HG03575 (cell line): ENCODE measurements at regions not wholly inside any gene's neighbourhood (a gene's known extent, or its start where the extent isn't known, plus 50 kb on each side); places are given as distances from the start of the nearest gene placed in this dataset.
"Not testable (repeated sequence)": the region's sequence is repeated elsewhere in the genome, so short reads cannot be mapped to it uniquely, and the experiment has no call there.

Experiments used
- ATAC-seq: cut with Tn5 transposase; IDR thresholded peaks from one replicate; pipeline ENCODE4 v1.9.1; 2021; ENCODE audit not compliant: unreplicated experiment, insufficient number of reproducible peaks, low FRiP score; ENCODE audit errors: extremely low read depth

DNA sequence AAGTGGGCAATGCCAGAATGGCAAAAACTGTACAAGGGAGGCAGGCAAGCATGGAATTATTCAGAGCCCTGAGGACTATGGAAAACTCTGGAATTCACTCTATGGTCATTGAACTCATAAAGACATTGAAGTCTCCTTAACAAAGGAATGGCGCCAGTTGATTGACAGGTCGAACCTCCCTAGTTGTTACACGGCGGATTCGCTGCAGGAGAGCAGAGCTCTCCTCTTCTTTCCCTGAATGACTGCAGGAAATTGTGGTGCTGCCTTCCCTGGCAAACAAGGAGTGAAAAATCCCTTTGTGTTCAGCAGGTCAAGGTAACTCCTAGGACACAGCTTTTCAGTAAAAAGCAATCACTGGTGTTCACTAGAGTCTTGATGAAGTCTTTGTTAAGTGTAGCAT, 732.8 kb upstream of the FRG1 start:
- ATAC-seq: no peak

DNA sequence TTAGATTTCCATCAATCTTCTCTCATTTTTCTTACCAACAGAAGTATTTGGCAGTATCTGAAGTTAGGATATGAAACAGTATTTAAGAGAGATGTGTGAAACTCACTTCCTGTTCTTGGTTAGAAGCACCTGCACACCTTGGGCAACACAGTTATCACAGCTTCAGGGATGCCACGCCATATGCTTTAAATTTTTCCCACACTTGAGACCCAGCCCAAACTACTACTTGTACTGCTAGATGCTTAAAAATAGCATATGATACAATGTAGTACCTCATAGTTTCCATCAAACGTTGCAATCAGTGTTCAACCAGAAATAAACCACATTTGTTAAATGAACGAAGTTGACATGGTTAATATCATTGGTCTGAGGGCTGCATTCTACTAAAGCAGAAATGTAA, 725.1 kb upstream of the FRG1 start:
- ATAC-seq: no peak

DNA sequence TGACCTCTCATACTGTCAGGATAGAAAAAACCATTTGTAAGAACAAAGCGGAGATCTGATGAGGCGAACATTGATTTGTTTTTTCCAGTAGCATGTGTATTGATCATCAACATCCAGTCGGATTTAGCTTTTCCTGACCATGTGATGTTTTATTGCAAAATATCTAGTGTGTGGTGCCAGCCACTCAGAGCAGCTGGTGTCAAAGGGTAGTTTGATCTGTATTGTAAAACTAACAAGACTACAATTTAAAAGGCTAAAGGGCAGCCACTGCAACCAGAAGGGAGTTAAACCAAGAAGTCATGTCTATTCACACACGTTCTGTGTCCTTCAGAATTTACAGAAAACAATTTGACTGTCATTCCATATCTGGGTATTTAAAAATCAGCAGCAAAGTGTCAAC, 719.0 kb upstream of the FRG1 start:
- no peak for ATAC-seq

DNA sequence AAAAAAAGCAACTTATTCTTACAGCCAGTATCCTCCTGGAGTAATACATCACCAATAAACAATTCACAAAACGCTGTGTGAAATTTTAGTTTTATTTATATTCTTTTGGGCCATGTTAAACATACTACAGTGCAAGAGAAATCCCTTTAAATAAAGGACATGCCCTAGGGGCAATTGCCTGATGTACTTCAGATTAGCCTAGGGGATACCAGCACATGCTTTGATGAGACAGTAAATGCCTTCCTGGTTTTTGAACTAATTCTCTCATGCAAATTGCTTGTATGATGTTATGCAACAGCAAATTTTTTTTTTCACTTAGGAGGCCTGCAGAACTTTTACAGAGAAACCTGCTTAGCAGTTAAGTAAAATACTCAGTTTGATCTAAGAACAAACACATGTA, 711.9 kb upstream of the FRG1 start:
- no peak for ATAC-seq

DNA sequence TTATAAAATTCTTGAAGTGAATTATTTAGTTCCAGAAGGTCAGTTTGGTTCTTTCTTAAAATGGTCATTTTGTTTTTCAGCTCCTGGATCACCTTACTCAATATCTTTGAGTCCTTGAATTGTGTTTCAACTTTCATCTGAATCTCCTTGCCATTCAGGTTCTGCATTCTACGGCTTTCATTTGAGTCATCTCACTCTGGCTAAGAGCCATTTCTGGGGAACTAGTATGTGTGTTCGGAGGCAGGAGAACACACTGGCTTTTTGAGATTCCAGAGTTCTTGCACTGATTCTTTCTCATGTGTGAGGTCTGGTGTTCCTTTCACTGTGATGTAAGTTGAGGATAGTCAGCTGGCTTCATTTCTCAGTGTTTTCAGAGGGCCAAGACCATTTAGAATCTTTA, 708.4 kb upstream of the FRG1 start:
- no peak for ATAC-seq

DNA sequence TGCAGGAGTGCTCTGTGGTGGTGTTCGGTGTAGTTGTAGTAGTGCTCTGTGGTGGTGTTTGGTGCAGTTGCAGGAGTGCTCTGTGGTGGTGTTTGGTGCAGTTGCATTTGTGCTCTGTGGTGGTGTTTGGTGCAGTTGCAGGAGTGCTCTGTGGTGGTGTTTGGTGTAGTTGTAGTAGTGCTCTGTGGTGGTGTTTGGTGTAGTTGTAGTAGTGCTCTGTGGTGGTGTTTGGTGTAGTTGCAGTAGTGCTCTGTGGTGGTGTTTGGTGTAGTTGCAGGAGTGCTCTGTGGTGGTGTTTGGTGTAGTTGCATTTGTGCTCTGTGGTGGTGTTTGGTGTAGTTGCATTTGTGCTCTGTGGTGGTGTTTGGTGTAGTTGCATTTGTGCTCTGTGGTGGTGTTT, 706.9 kb upstream of the FRG1 start:
- ATAC-seq: not testable (repeated sequence)

DNA sequence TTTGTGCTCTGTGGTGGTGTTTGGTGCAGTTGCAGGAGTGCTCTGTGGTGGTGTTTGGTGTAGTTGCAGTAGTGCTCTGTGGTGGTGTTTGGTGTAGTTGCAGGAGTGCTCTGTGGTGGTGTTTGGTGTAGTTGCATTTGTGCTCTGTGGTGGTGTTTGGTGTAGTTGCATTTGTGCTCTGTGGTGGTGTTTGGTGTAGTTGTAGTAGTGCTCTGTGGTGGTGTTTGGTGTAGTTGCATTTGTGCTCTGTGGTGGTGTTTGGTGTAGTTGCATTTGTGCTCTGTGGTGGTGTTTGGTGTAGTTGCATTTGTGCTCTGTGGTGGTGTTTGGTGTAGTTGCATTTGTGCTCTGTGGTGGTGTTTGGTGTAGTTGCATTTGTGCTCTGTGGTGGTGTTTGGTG, 705.7 kb upstream of the FRG1 start:
- not testable (repeated sequence) for ATAC-seq

DNA sequence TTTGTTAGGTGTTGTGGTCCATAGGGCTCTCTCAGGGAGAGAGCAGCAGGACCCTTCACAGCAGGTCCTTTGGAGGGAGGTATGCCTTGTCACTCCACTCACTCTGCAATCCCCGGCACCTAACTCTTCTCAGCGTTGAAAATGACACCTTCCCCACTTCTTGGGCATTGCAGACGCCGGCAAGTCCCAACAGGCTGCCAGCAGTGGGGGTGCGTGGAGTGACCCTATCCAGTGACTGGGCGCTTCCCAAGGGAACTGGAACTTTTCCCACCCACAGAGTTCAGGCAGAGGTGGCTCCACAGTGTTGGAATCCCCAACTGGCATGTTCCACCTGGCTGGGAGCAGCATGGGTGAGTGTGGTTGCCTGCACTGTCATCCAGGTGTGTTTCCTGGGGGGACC, 705.1 kb upstream of the FRG1 start:
- ATAC-seq: no peak

DNA sequence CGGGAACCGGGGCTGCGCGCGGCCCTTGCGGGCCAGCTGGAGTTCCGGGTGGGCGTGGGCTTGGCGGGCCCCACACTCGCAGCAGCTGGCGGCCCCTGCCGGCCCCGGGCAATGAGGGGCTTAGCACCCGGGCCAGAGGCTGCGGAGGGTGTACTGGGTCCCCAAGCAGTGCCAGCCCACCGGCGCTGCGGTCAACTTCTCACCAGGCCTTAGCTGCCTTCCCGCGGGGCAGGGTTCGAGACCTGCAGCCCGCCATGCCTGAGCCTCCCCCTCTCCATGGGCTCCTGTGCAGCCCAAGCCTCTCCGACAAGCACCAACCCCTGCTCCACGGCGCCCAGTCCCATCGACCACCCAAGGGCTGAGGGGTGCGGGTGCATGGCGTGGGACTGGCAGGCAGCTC, 704.4 kb upstream of the FRG1 start:
- ATAC-seq: not testable (repeated sequence)

DNA sequence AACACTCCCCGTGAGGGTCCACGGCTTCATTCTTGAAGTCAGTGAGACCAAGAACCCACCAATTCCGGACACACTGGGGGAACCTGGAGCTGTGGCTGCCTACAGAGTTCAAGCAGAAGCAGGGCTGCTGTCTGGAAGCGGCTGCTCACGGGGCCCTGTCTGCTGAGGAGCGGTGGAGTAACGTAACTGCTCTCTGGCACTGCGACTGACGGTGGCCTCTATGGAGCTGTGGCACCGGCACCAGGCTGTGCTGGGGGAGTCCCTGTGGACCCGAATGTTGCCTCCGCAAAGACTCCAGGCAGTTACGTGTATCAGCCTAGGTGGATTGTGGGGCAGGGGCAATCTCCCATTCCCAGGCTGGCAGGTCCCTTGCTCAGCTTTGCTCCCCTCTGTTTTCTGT, 703.3 kb upstream of the FRG1 start:
- ATAC-seq: no peak

DNA sequence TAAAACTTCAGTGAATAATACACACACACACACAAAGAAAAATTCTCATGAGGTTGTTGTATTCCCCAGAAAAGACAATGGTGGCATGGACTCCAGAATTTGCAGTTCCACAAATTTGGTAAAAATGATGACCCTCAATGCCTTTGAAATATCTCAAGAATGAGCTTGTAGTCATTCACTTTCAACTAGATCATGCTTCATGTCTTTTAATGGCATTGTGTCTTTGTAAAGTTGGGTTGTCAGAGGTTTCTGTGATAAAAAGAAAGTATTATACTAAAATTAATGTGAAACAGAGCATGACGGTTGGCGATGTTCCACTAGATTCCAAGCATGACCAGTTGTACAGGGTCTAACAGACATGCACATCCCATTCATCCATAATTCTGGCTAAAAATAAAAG, 685.0 kb upstream of the FRG1 start:
- ATAC-seq: no peak

DNA sequence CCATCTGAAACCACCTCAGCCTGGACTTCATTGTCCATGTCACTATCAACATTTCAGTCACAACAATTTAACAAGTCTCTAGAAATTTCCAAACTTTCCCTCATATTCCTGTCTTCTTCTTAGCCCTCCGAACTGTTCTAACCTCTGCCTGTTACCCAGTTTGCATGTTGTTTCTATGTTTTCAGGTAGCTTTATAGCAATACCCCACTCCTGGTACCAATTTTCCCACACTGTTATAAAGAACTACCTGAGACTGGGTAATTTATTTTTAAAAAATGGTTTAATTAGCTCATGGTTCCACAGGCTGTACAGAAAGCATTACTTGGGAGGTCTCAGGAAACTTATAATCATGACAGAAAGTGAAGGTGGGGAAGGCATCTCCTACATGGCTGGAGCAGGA, 679.2 kb upstream of the FRG1 start:
- ATAC-seq: no peak

DNA sequence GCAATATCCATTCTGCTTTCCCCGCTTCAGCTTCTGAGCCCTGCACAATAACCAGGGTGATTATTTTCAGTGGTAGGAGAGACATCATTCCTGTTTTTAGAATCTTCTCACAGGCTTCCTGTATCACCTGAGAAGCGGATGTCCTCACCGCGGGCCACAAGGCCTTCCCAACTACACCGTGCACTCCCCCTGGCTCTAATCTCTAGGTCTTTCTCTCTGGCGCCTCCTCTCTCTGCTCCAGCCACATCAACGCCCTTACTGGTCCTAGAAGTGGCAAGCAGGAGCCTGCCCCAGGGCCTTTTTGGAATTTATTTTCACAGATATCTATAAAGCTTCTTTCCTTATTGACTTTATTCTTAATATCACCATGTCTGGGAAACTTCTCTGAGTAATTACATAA, 675.2 kb upstream of the FRG1 start:
- ATAC-seq: no peak

DNA sequence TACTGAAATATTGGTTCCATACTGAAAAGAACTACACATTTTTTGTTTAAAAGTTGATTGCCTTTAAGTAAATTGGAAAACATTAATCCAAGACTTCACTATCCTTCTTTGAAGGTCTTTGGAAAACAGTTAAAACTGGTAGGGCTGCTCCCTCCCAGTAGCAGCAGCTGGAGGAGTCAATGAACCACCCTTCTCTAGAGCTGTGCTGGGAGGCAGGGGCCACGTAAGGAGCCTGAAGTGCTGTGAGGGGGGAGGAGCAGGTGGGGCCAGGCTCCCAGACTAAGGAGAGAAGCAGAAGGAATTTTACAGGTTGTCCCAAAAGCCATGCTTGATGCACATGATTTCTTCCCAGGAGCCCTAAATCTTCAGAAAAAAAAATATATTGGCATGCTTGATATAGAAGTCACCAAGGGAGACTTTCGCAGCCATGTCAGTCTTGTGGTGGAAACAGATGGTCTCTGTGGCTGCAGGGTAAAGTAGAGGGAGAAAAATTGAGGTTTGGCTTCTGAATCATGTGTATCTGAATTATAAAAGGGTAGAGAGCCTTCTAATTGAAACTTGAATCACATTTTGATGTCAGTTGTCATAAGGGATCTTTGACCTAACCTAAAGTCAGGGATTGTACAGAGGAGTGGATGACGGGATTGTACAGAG, 673.2 kb upstream of the FRG1 start:
- no peak for ATAC-seq

DNA sequence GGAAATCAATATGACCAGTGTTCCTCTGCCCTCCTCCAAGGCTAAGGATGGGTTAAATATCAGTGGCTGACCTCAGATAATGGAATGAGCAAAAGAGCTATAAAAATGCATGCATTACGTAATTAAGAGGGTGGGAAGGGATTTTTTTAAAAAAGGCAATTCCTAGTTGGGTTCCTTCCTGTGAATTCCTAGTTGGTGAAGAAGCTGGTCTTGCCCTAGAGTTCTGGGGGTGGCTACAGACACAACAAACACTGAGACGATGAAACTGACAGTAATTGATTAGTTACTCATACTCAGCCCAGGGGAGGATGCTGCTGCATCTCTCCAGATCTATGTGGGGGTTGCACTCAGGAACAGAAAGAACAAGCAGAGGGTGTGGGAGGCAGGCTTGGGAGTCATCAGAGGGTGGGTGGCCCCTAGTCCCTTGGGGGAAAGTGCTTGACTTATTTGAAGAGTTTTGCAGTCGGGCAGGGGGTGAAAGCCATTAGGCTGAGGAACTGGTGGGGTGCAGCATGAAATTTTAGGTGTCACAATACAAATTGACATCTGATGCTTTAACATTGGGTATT, 662.0 kb upstream of the FRG1 start:
- no peak for ATAC-seq

DNA sequence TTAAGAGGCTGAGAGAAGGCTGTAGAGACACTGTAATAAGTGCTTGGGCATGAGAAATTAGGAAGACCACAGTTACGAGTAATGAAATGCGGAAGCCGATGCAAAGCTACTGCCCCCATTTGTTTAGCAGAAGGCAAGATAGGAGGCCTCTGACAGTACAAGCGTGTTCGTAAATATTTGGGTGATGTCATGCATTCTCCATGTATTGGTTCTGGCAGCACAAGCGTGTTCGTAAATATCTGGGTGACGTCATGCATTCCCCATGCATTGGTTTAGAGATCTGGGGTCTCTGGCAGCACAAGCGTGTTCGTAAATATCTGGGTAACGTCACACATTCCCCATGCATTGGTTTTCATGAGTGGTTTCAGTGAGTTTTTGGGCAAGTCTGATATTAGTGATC, 661.5 kb upstream of the FRG1 start:
- no peak for ATAC-seq

DNA sequence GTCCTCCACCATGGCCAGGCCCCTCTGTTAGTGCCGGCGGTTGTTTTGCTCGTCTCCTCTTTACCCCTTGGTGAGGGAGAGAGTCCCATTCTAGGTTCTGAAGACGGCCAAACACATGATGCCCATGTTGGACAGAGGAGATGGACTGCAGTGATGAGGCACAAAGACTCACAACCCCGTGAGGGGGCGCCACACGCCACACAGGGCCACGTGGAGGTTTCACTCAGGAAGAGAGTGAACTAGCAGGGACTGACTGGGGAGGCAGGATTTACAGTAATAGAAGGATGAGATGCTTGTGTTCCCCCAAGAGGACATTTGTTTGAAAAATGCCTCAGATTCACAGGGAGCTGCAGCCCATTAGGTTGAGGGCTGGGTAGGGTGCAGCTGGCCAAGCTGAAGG, 655.3 kb upstream of the FRG1 start:
- ATAC-seq: no peak

DNA sequence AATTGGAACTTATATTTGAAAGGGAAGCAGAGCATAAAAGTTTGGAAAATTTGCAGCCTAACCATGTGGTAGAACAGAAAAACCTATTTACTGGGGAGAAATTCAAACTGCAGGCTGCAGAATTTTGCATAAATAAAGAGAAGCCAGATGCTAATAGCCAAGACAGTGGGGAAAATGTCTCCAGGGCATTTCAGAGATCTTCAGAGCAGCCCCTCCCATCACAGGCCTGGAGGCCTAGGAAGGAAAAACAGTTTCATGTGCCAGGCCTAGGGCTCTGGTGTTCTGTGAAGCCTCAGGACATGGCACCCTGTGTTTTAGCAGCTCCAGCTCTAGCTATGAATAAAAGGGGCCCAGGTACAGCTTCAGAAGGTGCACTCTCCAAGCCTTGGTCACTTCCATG, 648.7 kb upstream of the FRG1 start:
- no peak for ATAC-seq

DNA sequence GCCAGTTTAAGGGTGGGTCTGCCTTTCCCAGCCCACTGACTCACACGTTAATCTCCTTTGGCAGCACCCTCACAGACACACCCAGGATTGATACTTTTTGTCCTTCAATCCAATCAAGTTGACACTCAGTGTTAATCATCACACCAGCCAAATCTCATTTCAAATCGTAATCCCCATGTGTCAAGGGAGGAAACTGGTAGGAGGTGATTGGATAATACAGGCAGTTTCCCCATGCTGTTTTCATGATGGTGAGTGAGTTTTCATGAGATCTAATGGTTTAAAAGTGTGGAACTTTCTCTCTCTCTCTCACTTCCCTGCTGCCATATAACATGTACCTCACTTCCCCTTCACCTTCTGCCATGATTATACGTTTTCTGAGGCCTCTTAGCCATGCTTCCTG, 647.2 kb upstream of the FRG1 start:
- no peak for ATAC-seq

DNA sequence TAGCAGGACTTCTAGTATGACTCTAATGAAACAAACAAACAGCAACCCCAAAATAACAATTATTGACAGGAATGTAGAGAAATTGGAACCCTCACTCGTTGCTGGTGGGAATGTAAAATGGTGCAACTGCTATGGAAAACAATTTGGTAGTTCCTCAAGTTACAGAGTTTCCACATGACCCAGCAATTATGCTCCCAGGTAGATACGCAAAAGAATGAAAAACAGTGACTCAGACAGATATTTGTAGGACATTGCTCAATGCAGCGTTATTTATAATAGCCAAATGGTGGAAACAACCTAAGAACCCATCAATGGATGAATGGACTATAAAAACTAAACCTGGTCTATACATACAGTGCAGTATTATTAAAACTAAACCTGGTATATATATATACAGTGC, 646.1 kb upstream of the FRG1 start:
- ATAC-seq: no peak

DNA sequence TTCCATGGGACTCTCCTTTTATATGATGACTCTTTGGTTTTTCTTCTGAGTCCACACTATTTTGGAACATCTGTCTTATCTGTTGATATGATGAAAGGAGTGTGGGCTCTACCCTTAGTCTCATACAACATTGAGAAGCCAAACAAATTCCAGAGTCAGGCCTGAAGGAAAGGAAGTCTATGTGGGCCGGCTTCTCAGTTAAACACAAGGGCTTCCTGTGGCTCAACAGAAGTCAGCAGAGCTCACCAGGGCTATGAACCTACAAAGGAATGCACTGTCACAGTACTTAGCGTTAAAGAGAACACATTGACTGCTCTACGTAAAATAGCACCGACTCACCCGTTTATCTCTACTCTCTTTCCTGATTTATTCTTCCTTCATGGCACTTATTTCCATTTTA, 641.0 kb upstream of the FRG1 start:
- no peak for ATAC-seq
